NB4 (cell line): ENCODE measurements at regions not wholly inside any gene's neighbourhood (a gene's known extent, or its start where the extent isn't known, plus 50 kb on each side); places are given as distances from the start of the nearest gene placed in this dataset.

ENCODE experiments used
- POLR2A ChIP-seq: IDR thresholded peaks from 2 replicates; pipeline ENCODE4 v1.6.1; 2011; ENCODE audit warnings: mild to moderate bottlenecking; ENCODE audit not compliant: insufficient read length; ENCODE audit errors: extremely low read depth
- TF ChIP-seq, protein P1 (sequence below): IDR thresholded peaks from one replicate; pipeline ENCODE4 v1.5.1; 2012; ENCODE audit warnings: low read depth, low read length
- TF ChIP-seq, protein P2 (sequence below): IDR thresholded peaks from 2 replicates; pipeline ENCODE4 v1.6.1; 2011; ENCODE audit warnings: low read depth, low read length

- TF ChIP-seq, protein P1, sequence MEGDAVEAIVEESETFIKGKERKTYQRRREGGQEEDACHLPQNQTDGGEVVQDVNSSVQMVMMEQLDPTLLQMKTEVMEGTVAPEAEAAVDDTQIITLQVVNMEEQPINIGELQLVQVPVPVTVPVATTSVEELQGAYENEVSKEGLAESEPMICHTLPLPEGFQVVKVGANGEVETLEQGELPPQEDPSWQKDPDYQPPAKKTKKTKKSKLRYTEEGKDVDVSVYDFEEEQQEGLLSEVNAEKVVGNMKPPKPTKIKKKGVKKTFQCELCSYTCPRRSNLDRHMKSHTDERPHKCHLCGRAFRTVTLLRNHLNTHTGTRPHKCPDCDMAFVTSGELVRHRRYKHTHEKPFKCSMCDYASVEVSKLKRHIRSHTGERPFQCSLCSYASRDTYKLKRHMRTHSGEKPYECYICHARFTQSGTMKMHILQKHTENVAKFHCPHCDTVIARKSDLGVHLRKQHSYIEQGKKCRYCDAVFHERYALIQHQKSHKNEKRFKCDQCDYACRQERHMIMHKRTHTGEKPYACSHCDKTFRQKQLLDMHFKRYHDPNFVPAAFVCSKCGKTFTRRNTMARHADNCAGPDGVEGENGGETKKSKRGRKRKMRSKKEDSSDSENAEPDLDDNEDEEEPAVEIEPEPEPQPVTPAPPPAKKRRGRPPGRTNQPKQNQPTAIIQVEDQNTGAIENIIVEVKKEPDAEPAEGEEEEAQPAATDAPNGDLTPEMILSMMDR = no peak
- TF ChIP-seq, protein P2, sequence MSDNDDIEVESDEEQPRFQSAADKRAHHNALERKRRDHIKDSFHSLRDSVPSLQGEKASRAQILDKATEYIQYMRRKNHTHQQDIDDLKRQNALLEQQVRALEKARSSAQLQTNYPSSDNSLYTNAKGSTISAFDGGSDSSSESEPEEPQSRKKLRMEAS = no peak
- TF ChIP-seq POLR2A = no peak
Observed at GRCh38 chr3:22898558-22898957, 304.6 kb upstream of the UBE2E2 start.
